Smooth muscle cell (in vitro differentiated cells): ENCODE measurements at regions not wholly inside any gene's neighbourhood (a gene's known extent, or its start where the extent isn't known, plus 50 kb on each side); places are given as distances from the start of the nearest gene placed in this dataset.

ENCODE experiments used
- DNase-seq: peaks from one replicate; lab custom pipeline; 2025; ENCODE audit not compliant: unreplicated experiment; lab: John Stamatoyannopoulos, UW
- H2AFZ ChIP-seq: fragments of 200-600 bp; sonication (generic); 2 replicates; pipeline ENCODE4 v1.6.0; 2016; ENCODE audit warnings: antibody characterized with exemption, low read depth, mild to moderate bottlenecking
- H3F3A ChIP-seq: fragments of 200-600 bp; sonication (generic); 2 replicates; pipeline ENCODE4 v1.6.0; 2017; ENCODE audit warnings: antibody characterized with exemption, low read depth
- H3K27ac ChIP-seq: fragments of 200-600 bp; sonication (generic); 2 replicates; pipeline ENCODE4 v1.5.1; 2016; ENCODE audit warnings: low read depth, mild to moderate bottlenecking
- H3K27me3 ChIP-seq: fragments of 200-600 bp; sonication (generic); 2 replicates; pipeline ENCODE4 v1.6.1; 2016; ENCODE audit warnings: low read depth, mild to moderate bottlenecking
- H3K36me3 ChIP-seq: fragments of 200-600 bp; sonication (generic); 2 replicates; pipeline ENCODE4 v1.5.1; 2016; ENCODE audit warnings: low read depth
- H3K4me1 ChIP-seq: fragments of 200-600 bp; sonication (generic); 2 replicates; pipeline ENCODE4 v1.5.1; 2016; ENCODE audit warnings: low read depth
- H3K4me2 ChIP-seq: fragments of 200-600 bp; sonication (generic); 2 replicates; pipeline ENCODE4 v1.6.0; 2016; ENCODE audit warnings: mild to moderate bottlenecking
- H3K4me3 ChIP-seq: fragments of 200-600 bp; sonication (generic); 2 replicates; pipeline ENCODE4 v1.5.1; 2016; ENCODE audit warnings: mild to moderate bottlenecking
- H3K79me2 ChIP-seq: fragments of 200-600 bp; sonication (generic); 2 replicates; pipeline ENCODE4 v1.6.0; 2016; ENCODE audit warnings: low read depth, mild to moderate bottlenecking
- H3K9ac ChIP-seq: fragments of 200-600 bp; sonication (generic); 2 replicates; pipeline ENCODE4 v1.6.0; 2016; ENCODE audit warnings: low read depth
- H3K9me3 ChIP-seq: fragments of 200-600 bp; sonication (generic); replicated peaks from 2 replicates; pipeline ENCODE4 v1.5.1; 2016; ENCODE audit warnings: low read depth
- H4K20me1 ChIP-seq: fragments of 200-600 bp; sonication (generic); 2 replicates; pipeline ENCODE4 v1.6.0; 2016; ENCODE audit warnings: low read depth
- WGBS: methylation state at CpG from one replicate; pipeline ENCODE4 v1.1.7; 2016; ENCODE audit warnings: low lambda C conversion rate; 5-methylcytosine and 5-hydroxymethylcytosine counted together
- TF ChIP-seq, protein P1 (sequence below): fragments of 200-600 bp; sonication (generic); IDR thresholded peaks from 2 replicates; pipeline ENCODE4 v1.5.1; 2017; ENCODE audit warnings: borderline replicate concordance, mild to moderate bottlenecking, antibody characterized with exemption; ENCODE audit not compliant: insufficient read depth, poor library complexity, severe bottlenecking

DNA sequence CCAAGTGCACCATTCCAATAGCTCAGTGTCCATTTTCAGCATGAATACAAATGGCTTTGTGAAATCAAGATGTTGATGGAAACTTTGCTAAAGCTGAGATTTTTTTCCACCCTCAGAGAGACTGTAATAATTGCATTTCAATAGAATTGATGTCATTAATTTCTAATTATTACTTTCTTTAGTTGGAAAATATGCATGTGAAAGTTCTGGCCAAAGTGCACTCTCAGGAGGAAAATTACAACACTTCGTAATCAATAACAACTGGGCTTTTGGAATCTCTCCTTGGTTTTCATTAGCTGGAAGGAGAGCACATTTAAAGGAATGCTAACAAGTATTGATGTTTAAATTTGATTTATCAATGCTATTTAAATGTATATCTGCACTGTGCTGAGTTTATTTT lies 529.5 kb upstream of the CDH8 start:
- no peaks in the 10 kb centered on the region for H3K36me3 ChIP-seq

DNA sequence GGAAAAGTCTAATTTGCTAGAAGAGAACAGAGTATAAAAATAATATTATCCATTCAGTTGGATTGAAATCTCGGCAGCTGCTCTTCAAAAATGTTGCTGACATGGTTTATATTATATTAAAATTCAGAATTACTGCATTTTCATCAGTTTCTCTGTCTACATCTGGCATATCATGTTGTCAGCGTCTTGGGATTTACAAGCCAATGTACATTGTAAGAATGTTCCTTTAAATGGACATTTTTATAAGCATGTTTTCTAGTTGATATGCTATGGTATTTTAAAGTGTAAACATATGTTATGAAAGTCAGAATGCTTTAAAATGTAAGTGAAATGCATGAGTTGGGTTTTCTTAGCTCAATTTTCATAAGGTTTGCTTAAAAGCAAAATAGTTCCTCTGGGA lies 528.1 kb upstream of the CDH8 start:
- Histone ChIP-seq H3K27ac (no peak overlapping the region), H3F3A (no peaks in the 10 kb centered on the region), H3K27me3 (no peaks in the 10 kb centered on the region), H3K36me3 (no peaks in the 10 kb centered on the region), H3K9ac (no peak overlapping the region), H3K4me1 (no peaks in the 10 kb centered on the region), H3K9me3 (no peaks in the 10 kb centered on the region), H3K4me2 (no peak overlapping the region), H3K4me3 (no peak overlapping the region), H2AFZ (no peak overlapping the region), H4K20me1 (no peaks in the 10 kb centered on the region), H3K79me2 (no peaks in the 10 kb centered on the region)
- TF ChIP-seq, protein P1, sequence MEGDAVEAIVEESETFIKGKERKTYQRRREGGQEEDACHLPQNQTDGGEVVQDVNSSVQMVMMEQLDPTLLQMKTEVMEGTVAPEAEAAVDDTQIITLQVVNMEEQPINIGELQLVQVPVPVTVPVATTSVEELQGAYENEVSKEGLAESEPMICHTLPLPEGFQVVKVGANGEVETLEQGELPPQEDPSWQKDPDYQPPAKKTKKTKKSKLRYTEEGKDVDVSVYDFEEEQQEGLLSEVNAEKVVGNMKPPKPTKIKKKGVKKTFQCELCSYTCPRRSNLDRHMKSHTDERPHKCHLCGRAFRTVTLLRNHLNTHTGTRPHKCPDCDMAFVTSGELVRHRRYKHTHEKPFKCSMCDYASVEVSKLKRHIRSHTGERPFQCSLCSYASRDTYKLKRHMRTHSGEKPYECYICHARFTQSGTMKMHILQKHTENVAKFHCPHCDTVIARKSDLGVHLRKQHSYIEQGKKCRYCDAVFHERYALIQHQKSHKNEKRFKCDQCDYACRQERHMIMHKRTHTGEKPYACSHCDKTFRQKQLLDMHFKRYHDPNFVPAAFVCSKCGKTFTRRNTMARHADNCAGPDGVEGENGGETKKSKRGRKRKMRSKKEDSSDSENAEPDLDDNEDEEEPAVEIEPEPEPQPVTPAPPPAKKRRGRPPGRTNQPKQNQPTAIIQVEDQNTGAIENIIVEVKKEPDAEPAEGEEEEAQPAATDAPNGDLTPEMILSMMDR: no peak
- 79% methylated on average over 2 of the region's 2 CpGs for WGBS
- DNase-seq: no peak

More for the DNA sequence above, 529.5 kb upstream of the CDH8 start:
- DNase-seq: no peak
- TF ChIP-seq, protein P1: no peak
- WGBS: 88% methylated on average over 1 of the region's 1 CpG
- no peaks in the 10 kb centered on the region for H3K27me3 ChIP-seq
- no peak overlapping the region for H3K9ac ChIP-seq
- no peak overlapping the region for H3K27ac ChIP-seq
- H3F3A ChIP-seq: no peaks in the 10 kb centered on the region
- H3K4me3 ChIP-seq: no peak overlapping the region
- no peaks in the 10 kb centered on the region for H3K4me1 ChIP-seq
- no peak overlapping the region for H2AFZ ChIP-seq
- H4K20me1 ChIP-seq: no peaks in the 10 kb centered on the region
- no peak overlapping the region for H3K4me2 ChIP-seq
- no peaks in the 10 kb centered on the region for H3K9me3 ChIP-seq
- H3K79me2 ChIP-seq: no peaks in the 10 kb centered on the region

DNA sequence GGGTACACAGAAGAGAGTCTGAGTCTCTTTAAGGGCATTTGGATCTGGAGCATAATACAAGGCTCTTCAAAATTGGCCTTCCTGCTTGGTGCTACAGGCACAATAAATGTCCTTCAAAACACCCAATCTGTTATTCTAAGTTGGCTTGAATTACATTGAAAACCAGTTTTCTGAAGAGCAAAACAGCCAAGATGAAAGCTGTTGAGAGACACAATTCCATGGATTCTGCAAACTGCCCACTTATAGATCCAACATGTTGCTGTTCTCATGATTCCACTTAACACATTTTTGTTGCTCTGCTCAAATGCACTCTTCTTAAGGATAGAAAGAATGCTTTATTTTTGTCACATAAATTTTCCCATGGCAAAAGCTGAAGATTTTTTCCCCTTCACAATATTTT lies 525.9 kb upstream of the CDH8 start:
- DNase-seq: no peak
- Histone ChIP-seq H3K4me1 (no peaks in the 10 kb centered on the region), H4K20me1 (no peaks in the 10 kb centered on the region), H3K9me3 (no peaks in the 10 kb centered on the region), H3F3A (no peaks in the 10 kb centered on the region), H3K4me2 (no peak overlapping the region), H3K9ac (no peak overlapping the region), H3K79me2 (no peaks in the 10 kb centered on the region), H3K27ac (no peak overlapping the region), H2AFZ (no peak overlapping the region), H3K36me3 (no peaks in the 10 kb centered on the region), H3K4me3 (no peak overlapping the region), H3K27me3 (no peaks in the 10 kb centered on the region)
- TF ChIP-seq, protein P1: no peak

DNA sequence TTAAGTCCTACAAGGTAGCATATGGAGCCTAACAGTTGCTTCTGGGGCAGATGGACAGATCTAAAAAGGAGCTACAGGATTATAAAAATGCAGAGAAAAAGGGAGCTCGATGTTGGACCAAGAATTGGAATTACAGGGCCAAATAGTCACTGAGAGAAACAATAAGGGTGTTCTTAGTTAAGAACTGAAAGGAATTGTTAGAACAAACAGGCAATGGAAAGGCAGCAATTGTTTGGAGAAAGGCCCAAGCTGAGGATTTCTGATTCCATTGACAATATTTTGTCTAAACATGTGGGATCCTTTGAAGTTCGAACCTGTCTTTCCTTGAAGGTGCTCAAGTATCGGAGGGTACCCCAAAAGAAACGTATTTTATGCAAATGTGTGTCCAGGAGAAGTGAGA lies 513.6 kb upstream of the CDH8 start:
- WGBS: 75% methylated on average over 4 of the region's 4 CpGs
- Histone ChIP-seq H3K79me2 (no peaks in the 10 kb centered on the region), H3K27me3 (no peaks in the 10 kb centered on the region), H3K4me3 (no peak overlapping the region), H3K36me3 (no peaks in the 10 kb centered on the region), H3K9ac (no peak overlapping the region), H2AFZ (no peak overlapping the region), H4K20me1 (no peaks in the 10 kb centered on the region), H3K9me3 (peaks cover 3% of the 10 kb centered on the region), H3K4me1 (no peaks in the 10 kb centered on the region), H3F3A (no peaks in the 10 kb centered on the region), H3K27ac (no peak overlapping the region), H3K4me2 (no peak overlapping the region)
- TF ChIP-seq, protein P1: no peak
- DNase-seq: no peak
